Stimulated activated CD4-positive, alpha-beta T cell treated with anti-CD3 and anti-CD28 coated beads, TNF-alpha, amount 100 ng/mL, for 48 hours (primary cell): ENCODE measurements at regions not wholly inside any gene's neighbourhood (a gene's known extent, or its start where the extent isn't known, plus 50 kb on each side); places are given as distances from the start of the nearest gene placed in this dataset.
"Not testable (repeated sequence)": the region's sequence is repeated elsewhere in the genome, so short reads cannot be mapped to it uniquely, and the experiment has no call there.

ENCODE experiments used
- DNase-seq, 3 donors: peaks; one replicate each; pipeline ENCODE4 v3.0.0-alpha.2; 2020; ENCODE audit warnings: low read depth in 3 of 3

GRCh38 chr13:87877477-87877876 is 206.3 kb downstream of the SLITRK5 start:
- DNase-seq = no peak

- no peak for DNase-seq
Observed at GRCh38 chr13:87878706-87879105, 207.5 kb downstream of the SLITRK5 start.

GRCh38 chr13:87884884-87885283 is 213.7 kb downstream of the SLITRK5 start:
- no peak for DNase-seq

GRCh38 chr13:87887459-87888123 is 216.4 kb downstream of the SLITRK5 start:
- no peak for DNase-seq

GRCh38 chr13:87889254-87889653 is 218.1 kb downstream of the SLITRK5 start:
- DNase-seq = no peak

DNA sequence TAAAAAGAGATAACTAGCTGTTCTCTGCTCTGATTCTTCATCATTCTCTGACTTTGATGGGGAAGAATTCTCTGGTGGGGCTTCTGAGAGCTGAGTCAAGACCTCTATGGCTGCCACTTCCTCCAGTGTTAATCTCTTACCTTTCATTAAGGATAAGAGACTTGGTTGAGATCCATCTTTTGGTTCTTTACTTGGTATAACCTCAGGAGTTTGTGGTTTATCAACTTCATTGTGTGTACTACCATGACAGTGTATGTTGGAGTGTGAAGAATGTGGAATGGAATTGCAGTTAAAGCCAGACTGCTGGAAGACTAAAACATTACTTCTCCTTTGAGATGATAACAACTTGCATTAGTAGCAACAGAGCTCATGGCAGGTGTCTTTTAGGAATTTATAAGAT is 222.0 kb downstream of the SLITRK5 start:
- DNase-seq = no peak

DNA sequence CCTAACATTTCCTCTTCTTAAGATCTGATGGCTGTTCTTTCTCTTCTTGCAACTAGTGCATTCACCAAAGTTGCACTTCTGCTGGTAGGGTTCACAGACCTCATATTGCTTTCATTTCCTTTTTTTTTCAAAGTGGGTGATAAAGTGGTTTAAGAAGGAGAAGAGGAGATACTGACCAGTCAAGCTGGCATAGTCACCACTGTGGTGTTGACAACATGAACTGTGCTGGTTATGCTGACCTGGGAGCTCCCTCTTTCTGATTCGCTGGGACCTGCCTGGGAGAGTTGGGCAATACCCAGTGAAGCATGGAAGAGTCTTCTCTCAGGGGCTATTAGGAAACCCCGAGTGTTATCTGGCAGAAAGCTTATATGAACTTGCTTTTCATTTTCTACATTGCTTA is 222.9 kb downstream of the SLITRK5 start:
- DNase-seq = no peak

DNA sequence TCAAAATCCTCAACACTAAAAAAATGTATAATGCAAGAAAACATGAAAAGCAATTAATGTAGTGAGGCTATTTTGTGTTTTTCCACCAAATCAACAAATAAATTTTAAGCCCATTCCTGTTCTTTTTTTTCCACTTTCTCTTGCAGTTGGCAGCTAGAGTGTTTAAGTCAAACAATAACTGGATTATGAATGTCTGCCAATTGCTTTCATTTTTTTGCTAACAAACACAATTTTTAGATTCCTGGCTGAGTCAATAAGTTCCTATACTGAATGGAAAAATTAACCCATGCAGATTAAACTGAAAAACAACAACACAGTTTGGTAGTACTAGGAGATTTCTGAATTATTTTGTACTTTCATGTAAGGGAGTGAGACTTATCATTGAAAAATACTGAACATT is 232.4 kb downstream of the SLITRK5 start:
- DNase-seq = no peak

DNA sequence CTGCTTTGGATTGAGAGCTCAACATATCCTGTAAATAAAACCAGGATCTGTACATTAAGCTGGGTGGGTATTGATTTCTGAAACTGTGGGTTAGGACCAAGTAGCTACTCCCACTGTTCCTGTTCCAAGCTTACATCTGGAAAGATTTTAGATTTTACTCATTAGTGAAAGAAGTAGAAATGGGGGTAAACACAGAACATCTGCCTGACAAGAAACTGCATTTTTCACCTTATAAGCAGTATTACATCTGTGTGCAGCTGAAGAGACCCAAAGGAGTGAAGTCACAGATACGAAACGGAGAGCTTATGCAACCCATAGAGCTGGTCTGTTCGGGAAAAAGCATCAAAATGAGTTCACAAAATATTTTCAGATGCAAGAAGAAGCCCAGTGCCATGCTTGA is 235.2 kb downstream of the SLITRK5 start:
- DNase-seq = no peak

GRCh38 chr13:87907202-87907601 is 236.0 kb downstream of the SLITRK5 start:
- no peak for DNase-seq

- DNase-seq = no peak
Observed at GRCh38 chr13:87919956-87920355, 248.8 kb downstream of the SLITRK5 start.

- no peak for DNase-seq
Observed at GRCh38 chr13:87923753-87924152, 252.6 kb downstream of the SLITRK5 start.

GRCh38 chr13:87925006-87925405 is 253.8 kb downstream of the SLITRK5 start:
- DNase-seq = no peak

DNA sequence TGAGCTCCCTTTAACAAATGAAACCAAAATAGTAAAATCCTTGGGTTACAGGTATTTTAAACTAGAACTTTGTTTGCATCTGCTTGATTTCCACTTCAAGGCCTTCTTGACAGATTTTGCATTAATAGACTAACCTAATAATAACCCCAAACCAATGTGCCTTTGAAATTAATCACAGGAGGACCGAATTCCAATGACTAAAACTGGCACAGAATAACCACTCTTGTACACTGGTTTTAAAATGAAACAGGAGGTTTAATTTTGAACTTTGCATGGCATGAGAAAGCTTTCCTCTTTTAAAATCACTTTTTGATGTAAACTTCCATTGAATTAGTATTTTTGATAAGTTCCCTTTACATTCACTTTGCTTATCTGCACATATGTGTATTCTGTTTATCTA is 269.6 kb downstream of the SLITRK5 start:
- no peak for DNase-seq

GRCh38 chr13:87941226-87941625 is 270.1 kb downstream of the SLITRK5 start:
- no peak for DNase-seq

DNA sequence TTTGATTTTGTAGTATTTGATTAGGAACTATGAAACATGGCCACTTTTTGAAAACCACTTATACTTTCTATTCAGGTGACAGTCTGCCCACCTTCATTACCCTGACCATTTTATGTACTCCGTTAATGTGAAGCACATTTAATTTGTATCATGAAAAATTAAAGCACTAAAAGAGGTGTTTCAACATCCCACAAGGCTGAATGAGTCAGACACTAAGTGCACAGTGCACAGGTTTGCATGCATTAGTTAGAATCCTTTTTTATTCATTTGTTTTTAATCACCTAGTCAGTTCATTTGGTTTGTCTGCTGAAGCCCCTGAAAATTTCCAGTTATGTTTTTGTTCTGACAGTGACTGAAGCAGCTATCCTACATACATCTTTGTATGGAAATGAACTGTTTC is 271.0 kb downstream of the SLITRK5 start:
- no peak for DNase-seq

GRCh38 chr13:87944038-87944437 is 272.9 kb downstream of the SLITRK5 start:
- DNase-seq = no peak

DNA sequence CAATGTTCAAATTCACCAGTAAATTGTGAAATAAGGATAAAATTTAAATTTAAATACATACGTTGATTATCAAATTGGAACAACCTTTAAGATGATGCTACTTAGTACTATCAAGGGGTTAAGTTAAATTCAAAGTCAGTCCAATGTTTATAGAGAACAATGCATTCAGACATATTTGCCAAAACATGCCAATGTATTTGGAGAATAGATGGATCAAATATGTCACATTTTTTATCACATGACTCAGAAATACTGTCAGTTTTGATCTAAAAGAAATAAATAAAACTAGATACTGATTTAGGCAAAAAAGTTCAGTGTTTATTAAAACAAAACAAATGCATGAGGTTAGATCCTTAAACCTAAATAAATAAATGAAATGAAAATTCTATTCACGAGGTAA is 281.2 kb downstream of the SLITRK5 start:
- no peak for DNase-seq

DNA sequence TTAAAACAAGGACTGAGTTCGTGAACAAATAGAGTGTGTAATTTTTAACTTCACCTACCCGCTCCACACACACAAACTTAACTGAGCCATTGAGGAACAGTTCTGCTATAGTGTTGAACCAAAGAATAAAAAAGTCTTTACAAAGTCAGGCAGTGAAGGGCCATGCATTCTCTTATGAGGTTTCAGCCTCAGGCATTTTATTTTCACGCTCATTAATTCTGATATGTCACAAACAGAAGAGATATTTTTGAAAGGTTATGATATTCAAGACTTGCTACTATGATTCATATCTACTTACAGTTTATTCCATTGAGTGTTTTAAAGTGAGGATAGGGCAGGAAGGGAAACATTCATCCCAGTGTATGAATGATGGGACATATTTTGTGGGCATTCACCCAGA is 282.2 kb downstream of the SLITRK5 start:
- DNase-seq = no peak

- DNase-seq = no peak
Observed at GRCh38 chr13:87954091-87954490, 282.9 kb downstream of the SLITRK5 start.

GRCh38 chr13:87961546-87961945 is 290.4 kb downstream of the SLITRK5 start:
- no peak for DNase-seq

- DNase-seq = no peak
Observed at GRCh38 chr13:87972568-87972967, 301.4 kb downstream of the SLITRK5 start.

DNA sequence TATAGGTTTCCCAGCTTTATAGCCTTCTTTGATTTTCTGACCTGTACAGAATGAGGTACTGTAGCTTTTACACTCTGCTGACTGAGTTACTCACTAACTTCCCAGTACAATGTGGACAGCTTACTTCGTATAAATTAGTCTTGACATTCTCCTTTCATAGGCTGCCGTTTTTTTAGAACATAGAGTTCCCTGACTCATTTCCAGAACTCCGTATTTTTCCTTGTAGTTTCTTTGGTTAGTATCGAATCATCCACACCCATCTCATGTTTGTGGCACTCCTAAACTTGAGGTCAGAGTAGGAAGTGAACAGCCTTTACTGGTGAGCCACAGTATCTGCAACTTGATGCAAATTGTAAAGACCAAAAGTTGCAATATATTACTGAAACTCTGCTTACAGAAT is 303.9 kb downstream of the SLITRK5 start:
- DNase-seq = no peak

GRCh38 chr13:87976650-87977049 is 305.5 kb downstream of the SLITRK5 start:
- not testable (repeated sequence) for DNase-seq
